CD4-positive, alpha-beta T cell (primary cell): ENCODE measurements at regions not wholly inside any gene's neighbourhood (a gene's known extent, or its start where the extent isn't known, plus 50 kb on each side); places are given as distances from the start of the nearest gene placed in this dataset.
A peak's percentile ranks its signal among the peaks of the same experiment; 100 is the strongest.
"Not testable (repeated sequence)": the region's sequence is repeated elsewhere in the genome, so short reads cannot be mapped to it uniquely, and the experiment has no call there.

Source experiments
- ATAC-seq: fragments of 200-7000 bp; cut with Tn5 transposase; one replicate; pipeline ENCODE4 v1.10.0; 2022; ENCODE audit warnings: mild to moderate bottlenecking; ENCODE audit not compliant: poor library complexity
- CTCF ChIA-PET: fragments of 350-600 bp; sonication (Branson Sonifier 250); formaldehyde crosslinking; loops from one replicate; lab custom pipeline; 2021; ENCODE audit warnings: antibody characterized with exemption, inconsistent platforms; lab: Charles Lee
- POLR2A ChIA-PET: fragments of 350-600 bp; sonication (Branson Sonifier 250); formaldehyde crosslinking; loops from one replicate; lab custom pipeline; 2021; ENCODE audit warnings: antibody characterized with exemption, inconsistent platforms; lab: Charles Lee
- DNase-seq, 14 experiments: peaks; one replicate each; pipeline ENCODE4 v3.0.0-alpha.2; 2013 to 2020; ENCODE audit warnings: mixed read lengths in 2 of 14
- H3K27ac ChIP-seq, 2 donors: one replicate each; pipeline versions ENCODE4 v1.5.1 to v1.7.0; 2013; ENCODE audit warnings: low read length in 2 of 2, low read depth in 1 of 2, mild to moderate bottlenecking in 1 of 2
- H3K27me3 ChIP-seq, 2 experiments: 1 replicate in 1 of 2; 2 replicates in 1 of 2; pipeline versions ENCODE4 v1.6.1 to v1.7.0; 2013; ENCODE audit warnings: low read length in 2 of 2, control low read depth in 1 of 2, mild to moderate bottlenecking in 1 of 2, moderate library complexity in 1 of 2; ENCODE audit not compliant: insufficient read depth in 2 of 2, control insufficient read depth in 1 of 2
- H3K36me3 ChIP-seq: one replicate; pipeline ENCODE4 v1.6.1; 2013; ENCODE audit warnings: low read length, control low read depth; ENCODE audit not compliant: insufficient read depth
- H3K4me1 ChIP-seq: one replicate; pipeline ENCODE4 v1.6.1; 2013; ENCODE audit warnings: low read length, control low read depth; ENCODE audit not compliant: insufficient read depth
- H3K4me3 ChIP-seq: one replicate; pipeline ENCODE4 v1.5.1; 2013; ENCODE audit warnings: mild to moderate bottlenecking, low read length, moderate library complexity
- H3K9me3 ChIP-seq, 2 experiments: 1 replicate in 1 of 2; 2 replicates in 1 of 2; pipeline versions ENCODE4 v1.6.1 to v1.7.0; 2013; ENCODE audit warnings: low read length in 2 of 2, mild to moderate bottlenecking in 2 of 2, control low read depth in 1 of 2, moderate library complexity in 1 of 2; ENCODE audit not compliant: control insufficient read depth in 1 of 2, insufficient read depth in 1 of 2
- H3K27ac Mint-ChIP-seq: one replicate; pipeline ENCODE4 v1.8.0; 2020; ENCODE audit warnings: mixed read lengths
- H3K27me3 Mint-ChIP-seq: one replicate; pipeline ENCODE4 v1.8.0; 2021; ENCODE audit warnings: mixed read lengths
- H3K36me3 Mint-ChIP-seq: one replicate; pipeline ENCODE4 v1.8.0; 2021; ENCODE audit warnings: low read depth, mixed read lengths
- H3K4me1 Mint-ChIP-seq: one replicate; pipeline ENCODE4 v1.8.0; 2021; ENCODE audit warnings: low read depth, mixed read lengths
- H3K4me3 Mint-ChIP-seq: one replicate; pipeline ENCODE4 v1.8.0; 2020; ENCODE audit warnings: mild to moderate bottlenecking, mixed read lengths
- H3K9me3 Mint-ChIP-seq: one replicate; pipeline ENCODE4 v1.8.0; 2020; ENCODE audit warnings: mixed read lengths
- intact Hi-C, 2 experiments: fragments of 100-400 bp; cut with DNase I in 1 of 2; cut with micrococcal nuclease in 1 of 2; formaldehyde crosslinking; loops; one replicate each; pipeline versions ENCODE4 v1.15.1 to v1.9.0; 2023 to 2025; cut with DNase I, micrococcal nuclease
- TF ChIP-seq, protein P1 (sequence below): fragments of 200-600 bp; IDR thresholded peaks from one replicate; pipeline ENCODE4 v1.8.0; 2022; ENCODE audit warnings: antibody characterized with exemption, mild to moderate bottlenecking

GRCh38 chr15:69675731-69676130 lies 223.1 kb downstream of the RPLP1 start:
- ChIA-PET POLR2A (no interaction called here), CTCF (no interaction called here)
- Histone ChIP-seq H3K4me1 (peaks cover 12% of the 10 kb centered on the region), H3K36me3 (no peaks in the 10 kb centered on the region), H3K9me3 (no peaks in the 10 kb centered on the region), H3K4me3 (no peak overlapping the region), H3K27ac (no peak overlapping the region), H3K27me3 (no peaks in the 10 kb centered on the region)
- Mint-ChIP-seq H3K27ac (no peak overlapping the region), H3K4me3 (no peak overlapping the region), H3K9me3 (no peaks in the 10 kb centered on the region), H3K27me3 (no peaks in the 10 kb centered on the region), H3K36me3 (no peaks in the 10 kb centered on the region), H3K4me1 (no peaks in the 10 kb centered on the region)
- DNase-seq (no peak), ATAC-seq (no peak)
- intact Hi-C loops: no loop called here
- TF ChIP-seq, protein P1, sequence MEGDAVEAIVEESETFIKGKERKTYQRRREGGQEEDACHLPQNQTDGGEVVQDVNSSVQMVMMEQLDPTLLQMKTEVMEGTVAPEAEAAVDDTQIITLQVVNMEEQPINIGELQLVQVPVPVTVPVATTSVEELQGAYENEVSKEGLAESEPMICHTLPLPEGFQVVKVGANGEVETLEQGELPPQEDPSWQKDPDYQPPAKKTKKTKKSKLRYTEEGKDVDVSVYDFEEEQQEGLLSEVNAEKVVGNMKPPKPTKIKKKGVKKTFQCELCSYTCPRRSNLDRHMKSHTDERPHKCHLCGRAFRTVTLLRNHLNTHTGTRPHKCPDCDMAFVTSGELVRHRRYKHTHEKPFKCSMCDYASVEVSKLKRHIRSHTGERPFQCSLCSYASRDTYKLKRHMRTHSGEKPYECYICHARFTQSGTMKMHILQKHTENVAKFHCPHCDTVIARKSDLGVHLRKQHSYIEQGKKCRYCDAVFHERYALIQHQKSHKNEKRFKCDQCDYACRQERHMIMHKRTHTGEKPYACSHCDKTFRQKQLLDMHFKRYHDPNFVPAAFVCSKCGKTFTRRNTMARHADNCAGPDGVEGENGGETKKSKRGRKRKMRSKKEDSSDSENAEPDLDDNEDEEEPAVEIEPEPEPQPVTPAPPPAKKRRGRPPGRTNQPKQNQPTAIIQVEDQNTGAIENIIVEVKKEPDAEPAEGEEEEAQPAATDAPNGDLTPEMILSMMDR: no peak

- Histone ChIP-seq H3K27ac (no peak overlapping the region), H3K36me3 (no peaks in the 10 kb centered on the region), H3K4me1 (peaks cover 8% of the 10 kb centered on the region), H3K27me3 (no peaks in the 10 kb centered on the region), H3K9me3 (no peaks in the 10 kb centered on the region), H3K4me3 (no peak overlapping the region)
- POLR2A ChIA-PET: no interaction called here
- no peak overlapping the region for H3K4me3 Mint-ChIP-seq
- H3K27me3 Mint-ChIP-seq: no peaks in the 10 kb centered on the region
- TF ChIP-seq, protein P1: no peak
- no peaks in the 10 kb centered on the region for H3K4me1 Mint-ChIP-seq
- CTCF ChIA-PET: no interaction called here
- intact Hi-C loops: no loop called here
- DNase-seq (no peak), ATAC-seq (no peak)
- no peak overlapping the region for H3K27ac Mint-ChIP-seq
- H3K36me3 Mint-ChIP-seq: no peaks in the 10 kb centered on the region
- peaks cover 3% of the 10 kb centered on the region for H3K9me3 Mint-ChIP-seq
Observed at GRCh38 chr15:69677403-69677802, 224.8 kb downstream of the RPLP1 start.

DNA sequence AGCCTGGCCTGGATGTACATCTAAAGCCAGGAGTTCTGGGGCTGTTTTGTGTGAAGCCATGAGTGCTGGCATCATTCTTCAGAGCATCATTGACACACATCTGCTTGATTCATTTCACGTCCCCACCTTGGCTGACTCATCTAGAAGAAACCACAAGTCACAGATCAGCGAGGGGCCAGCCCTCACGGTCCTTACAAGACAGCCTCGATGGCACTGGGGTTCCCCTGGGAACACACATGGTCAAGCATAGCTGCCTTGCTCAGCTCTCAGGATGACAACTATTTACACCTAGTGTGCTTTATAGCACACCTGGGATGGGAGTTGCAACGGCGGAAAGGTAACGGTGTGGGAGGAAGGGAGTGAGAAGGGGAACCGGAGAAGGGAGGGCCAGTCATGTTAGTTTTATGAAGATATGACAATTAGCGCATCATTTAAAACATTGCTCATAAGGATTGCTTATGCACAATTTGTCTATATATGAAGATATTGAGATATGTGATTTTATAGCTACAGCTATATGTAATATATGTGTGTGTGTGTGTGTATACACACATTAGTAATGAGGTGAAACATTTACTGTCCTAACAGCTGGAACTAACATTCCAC lies 227.1 kb downstream of the RPLP1 start:
- no peaks in the 10 kb centered on the region for H3K4me1 Mint-ChIP-seq
- TF ChIP-seq, protein P1: no peak
- Histone ChIP-seq H3K27me3 (no peaks in the 10 kb centered on the region), H3K4me3 (no peak overlapping the region), H3K36me3 (no peaks in the 10 kb centered on the region), H3K4me1 (peaks cover 8% of the 10 kb centered on the region), H3K9me3 (no peaks in the 10 kb centered on the region), H3K27ac (no peak overlapping the region)
- H3K27me3 Mint-ChIP-seq: no peaks in the 10 kb centered on the region
- H3K36me3 Mint-ChIP-seq: no peaks in the 10 kb centered on the region
- no peak overlapping the region for H3K4me3 Mint-ChIP-seq
- intact Hi-C loops: no loop called here
- H3K27ac Mint-ChIP-seq: no peak overlapping the region
- ChIA-PET CTCF (interaction anchor here (1.0 kb wide), 1 partner anchor 24 kb away, joined by 3 read pairs; no protein-coding TSS in a partner anchor), POLR2A (no interaction called here)
- DNase-seq (peak in 4 of 14 experiments; percentile 25 to 43 (median 30)), ATAC-seq (peak; percentile 34)
- H3K9me3 Mint-ChIP-seq: peaks cover 9% of the 10 kb centered on the region

DNA sequence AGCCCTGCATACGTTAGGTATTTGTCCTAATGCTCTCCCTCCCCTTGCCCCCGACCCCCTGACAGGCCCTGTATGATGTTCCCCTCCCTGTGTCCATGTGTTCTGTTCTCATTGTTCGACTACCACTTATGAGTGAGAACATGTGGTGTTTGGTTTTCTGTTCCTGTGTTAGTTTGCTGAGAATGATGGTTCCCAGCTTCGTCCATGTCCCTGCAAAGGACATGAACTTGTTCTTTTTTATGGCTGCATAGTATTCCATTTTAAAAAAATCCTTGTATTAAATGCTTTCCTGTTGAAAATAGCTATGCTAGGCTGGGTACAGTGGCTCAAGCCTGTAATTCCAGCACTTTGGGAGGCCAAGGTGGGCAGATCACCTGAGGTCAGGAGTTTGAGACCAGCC lies 232.2 kb downstream of the RPLP1 start:
- H3K36me3 Mint-ChIP-seq, POLR2A ChIA-PET, H3K4me1 ChIP-seq, H3K4me1 Mint-ChIP-seq, H3K27me3 Mint-ChIP-seq, intact Hi-C loops, H3K4me3 ChIP-seq, H3K36me3 ChIP-seq, CTCF ChIA-PET, H3K4me3 Mint-ChIP-seq, H3K27ac ChIP-seq, H3K27me3 ChIP-seq, H3K27ac Mint-ChIP-seq, ATAC-seq, DNase-seq: not testable (repeated sequence)
- peaks cover 27% of the 10 kb centered on the region for H3K9me3 Mint-ChIP-seq
- H3K9me3 ChIP-seq: peaks cover 12 to 15% of the 10 kb centered on the region in 2 experiments
